HUES6 (cell line): ENCODE measurements at regions not wholly inside any gene's neighbourhood (a gene's known extent, or its start where the extent isn't known, plus 50 kb on each side); places are given as distances from the start of the nearest gene placed in this dataset.
"Not testable (repeated sequence)": the region's sequence is repeated elsewhere in the genome, so short reads cannot be mapped to it uniquely, and the experiment has no call there.

ENCODE experiments used
- H3K27ac ChIP-seq: 2 replicates; pipeline ENCODE4 v1.7.0; 2013; ENCODE audit warnings: low read depth, mild to moderate bottlenecking, low read length, inconsistent platforms
- H3K27me3 ChIP-seq: 2 replicates; pipeline ENCODE4 v1.6.1; 2013; ENCODE audit warnings: low read length; ENCODE audit not compliant: control insufficient read depth, insufficient read depth
- H3K36me3 ChIP-seq: 2 replicates; pipeline ENCODE4 v1.6.1; 2013; ENCODE audit warnings: low read length; ENCODE audit not compliant: control insufficient read depth, insufficient read depth
- H3K4me1 ChIP-seq: 2 replicates; pipeline ENCODE4 v1.6.1; 2013; ENCODE audit warnings: low read length; ENCODE audit not compliant: control insufficient read depth, insufficient read depth
- H3K4me3 ChIP-seq: 2 replicates; pipeline ENCODE4 v1.5.1; 2013; ENCODE audit warnings: low read depth, low read length
- H3K9ac ChIP-seq: one replicate; pipeline ENCODE4 v1.6.1; 2013; ENCODE audit warnings: mild to moderate bottlenecking, low read length
- H3K9me3 ChIP-seq: 2 replicates; pipeline ENCODE4 v1.6.1; 2013; ENCODE audit warnings: low read depth, low read length; ENCODE audit not compliant: control insufficient read depth, insufficient read depth

DNA sequence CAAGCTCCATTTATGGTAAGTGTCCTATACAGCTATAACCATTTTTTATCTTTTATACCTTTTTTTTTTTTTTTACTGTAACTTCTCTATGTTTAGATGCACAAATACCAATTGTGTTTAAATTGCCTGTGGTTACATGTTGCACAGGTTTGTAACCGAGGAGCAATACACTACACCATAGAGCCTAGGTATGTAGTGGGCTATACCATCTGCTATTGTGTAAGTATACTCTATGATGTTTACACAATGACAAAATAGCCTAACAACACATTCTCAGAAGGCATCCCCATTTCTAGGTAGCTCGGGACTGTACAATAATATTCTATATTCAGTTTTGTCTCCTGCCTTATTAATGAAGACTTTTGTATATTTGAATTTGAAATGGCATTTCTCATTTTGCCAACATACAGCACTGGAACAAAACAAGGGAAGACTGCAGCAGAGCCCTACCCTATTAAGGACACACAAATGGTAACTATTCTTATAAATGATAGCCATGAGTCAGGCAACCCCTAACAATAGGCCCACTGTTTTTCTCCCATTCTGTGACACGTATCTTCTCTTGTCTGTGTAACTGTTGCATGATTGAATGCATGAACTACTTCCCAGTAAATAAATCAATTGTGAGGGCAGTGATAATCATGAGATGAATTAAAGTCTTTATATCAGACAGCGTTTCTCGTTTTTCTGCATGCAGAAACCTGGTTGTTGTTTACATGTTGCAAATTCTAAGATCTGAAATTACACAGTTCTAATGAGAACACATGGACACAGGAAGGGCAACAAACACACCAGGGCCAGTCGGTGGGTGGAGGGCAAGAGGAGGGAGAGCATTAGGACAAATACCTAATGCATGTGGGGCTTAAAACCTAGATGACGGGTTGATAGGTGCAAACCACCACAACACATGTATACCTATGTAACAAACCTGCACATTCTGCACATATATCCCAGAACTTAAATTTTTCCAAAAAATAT is 173.9 kb downstream of the EPM2A start:
- H3K4me1 ChIP-seq = no peaks in the 10 kb centered on the region
- no peaks in the 10 kb centered on the region for H3K27me3 ChIP-seq
- H3K9me3 ChIP-seq = no peaks in the 10 kb centered on the region
- H3K4me3 ChIP-seq = no peak overlapping the region
- H3K9ac ChIP-seq = no peak overlapping the region
- no peaks in the 10 kb centered on the region for H3K36me3 ChIP-seq
- H3K27ac ChIP-seq = no peak overlapping the region

DNA sequence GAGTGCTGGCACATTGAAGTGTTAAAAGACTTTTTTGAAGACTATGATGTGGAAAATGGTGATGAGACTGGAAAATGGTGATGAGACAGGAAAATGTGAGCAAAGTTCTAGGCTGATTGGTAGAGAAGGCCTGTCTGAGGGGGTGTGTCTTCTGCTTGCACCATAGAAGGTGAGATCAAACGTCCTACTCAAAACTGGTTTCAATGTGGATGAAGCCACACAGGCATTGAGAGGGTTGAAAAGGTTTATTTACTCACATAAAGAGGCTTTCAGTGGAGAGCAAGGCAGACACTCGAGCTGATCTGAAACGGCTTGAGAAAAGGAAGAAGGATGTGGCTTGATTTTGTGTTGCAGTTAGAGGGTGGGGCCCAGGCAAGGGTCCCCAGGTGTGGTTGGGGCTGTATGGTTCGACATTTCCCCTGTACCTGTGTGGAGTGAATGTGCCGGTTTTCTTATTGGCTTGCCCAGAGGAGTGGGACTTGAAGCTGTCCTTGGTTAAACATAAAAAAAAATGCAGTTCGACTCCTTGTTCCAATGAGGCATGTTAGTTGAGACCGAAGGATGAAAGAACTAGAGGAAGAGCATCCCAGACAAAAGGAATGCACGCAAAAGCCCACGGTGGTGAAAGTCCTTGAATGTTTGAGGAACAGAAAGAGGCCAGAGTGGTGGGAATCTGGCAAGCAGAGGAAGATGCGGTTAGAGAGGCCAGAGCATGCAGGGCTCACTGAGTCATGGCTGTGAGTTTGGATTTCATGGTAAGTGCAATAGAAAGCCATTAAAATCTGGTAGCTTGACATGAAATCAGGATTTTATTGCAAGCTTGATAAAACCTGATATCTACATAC is 172.3 kb downstream of the EPM2A start:
- no peak overlapping the region for H3K27ac ChIP-seq
- no peaks in the 10 kb centered on the region for H3K27me3 ChIP-seq
- no peaks in the 10 kb centered on the region for H3K4me1 ChIP-seq
- no peak overlapping the region for H3K4me3 ChIP-seq
- H3K36me3 ChIP-seq = no peaks in the 10 kb centered on the region
- no peak overlapping the region for H3K9ac ChIP-seq
- no peaks in the 10 kb centered on the region for H3K9me3 ChIP-seq

DNA sequence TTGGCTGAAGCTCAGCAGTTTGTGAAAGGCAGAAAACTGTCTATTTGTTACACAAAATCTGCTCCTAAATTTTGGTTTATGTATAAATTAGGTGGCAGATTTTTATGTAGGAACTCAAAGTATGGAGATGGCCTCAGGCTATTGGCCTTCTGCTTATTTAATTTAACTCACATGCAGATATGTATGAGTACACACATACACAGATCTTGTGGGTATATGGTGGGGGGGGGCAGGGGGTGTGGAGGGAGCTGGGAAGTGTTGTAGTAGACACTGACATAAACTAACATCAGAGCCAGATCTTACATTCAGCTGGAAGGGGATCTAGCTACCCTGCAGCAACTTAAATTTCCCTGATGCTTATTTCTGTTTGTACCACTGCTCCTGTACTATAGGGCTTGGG is 170.8 kb downstream of the EPM2A start:
- Histone ChIP-seq H3K9me3 (no peaks in the 10 kb centered on the region), H3K27ac (no peak overlapping the region), H3K27me3 (no peaks in the 10 kb centered on the region), H3K36me3 (no peaks in the 10 kb centered on the region), H3K4me1 (no peaks in the 10 kb centered on the region), H3K9ac (no peak overlapping the region), H3K4me3 (no peak overlapping the region)

DNA sequence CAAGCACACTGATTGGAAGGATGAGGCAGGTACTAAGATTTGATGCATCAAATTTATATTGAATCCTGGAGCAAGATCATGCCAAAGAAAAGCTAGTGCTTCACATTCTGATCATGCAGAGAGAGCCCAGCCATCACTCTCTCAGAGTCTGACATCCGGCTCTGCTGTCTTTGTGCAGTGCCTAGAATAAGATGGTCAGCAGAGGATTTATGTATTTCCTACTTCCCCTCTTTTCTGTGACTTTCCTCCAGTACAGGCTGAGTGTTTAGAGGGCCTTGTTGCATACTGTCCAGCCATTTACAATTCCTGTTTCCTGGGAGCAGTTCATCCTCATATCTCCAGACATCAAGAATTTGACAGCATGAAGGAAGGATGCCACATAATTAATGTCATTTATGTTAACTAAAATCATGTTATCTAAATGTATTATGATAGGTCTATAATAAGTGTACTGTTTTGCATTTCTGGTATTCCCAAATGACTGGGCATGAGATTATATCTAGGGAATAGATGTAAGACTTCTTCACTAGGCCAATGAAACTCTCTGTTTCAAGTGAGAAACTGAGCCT is 167.6 kb downstream of the EPM2A start:
- Histone ChIP-seq H3K27ac (no peak overlapping the region), H3K9me3 (no peaks in the 10 kb centered on the region), H3K27me3 (no peaks in the 10 kb centered on the region), H3K4me1 (no peaks in the 10 kb centered on the region), H3K36me3 (no peaks in the 10 kb centered on the region), H3K9ac (no peak overlapping the region), H3K4me3 (no peak overlapping the region)

DNA sequence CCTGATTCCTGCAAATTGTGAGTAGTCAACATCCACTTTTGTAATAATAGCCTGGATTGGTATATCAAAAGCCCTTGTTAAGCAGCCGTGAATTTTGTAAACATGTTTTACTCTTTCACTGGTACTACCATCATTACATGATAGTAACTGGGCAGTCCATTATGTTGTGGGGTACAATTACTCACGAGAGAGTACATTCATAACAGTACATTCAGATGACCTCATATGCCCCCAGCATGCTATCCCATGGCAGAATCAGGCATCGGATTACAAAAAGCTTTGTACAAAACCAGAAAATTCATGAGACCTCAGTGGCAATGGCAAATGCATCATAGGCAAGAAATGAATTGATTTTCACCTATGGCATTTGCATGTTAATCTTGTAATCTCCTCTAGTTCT is 166.2 kb downstream of the EPM2A start:
- H3K4me3 ChIP-seq = no peak overlapping the region
- no peak overlapping the region for H3K9ac ChIP-seq
- H3K36me3 ChIP-seq = no peaks in the 10 kb centered on the region
- peaks cover 5% of the 10 kb centered on the region; the same call in 1 of the 2 replicates for H3K9me3 ChIP-seq
- H3K27ac ChIP-seq = no peak overlapping the region
- no peaks in the 10 kb centered on the region for H3K27me3 ChIP-seq
- H3K4me1 ChIP-seq = no peaks in the 10 kb centered on the region

DNA sequence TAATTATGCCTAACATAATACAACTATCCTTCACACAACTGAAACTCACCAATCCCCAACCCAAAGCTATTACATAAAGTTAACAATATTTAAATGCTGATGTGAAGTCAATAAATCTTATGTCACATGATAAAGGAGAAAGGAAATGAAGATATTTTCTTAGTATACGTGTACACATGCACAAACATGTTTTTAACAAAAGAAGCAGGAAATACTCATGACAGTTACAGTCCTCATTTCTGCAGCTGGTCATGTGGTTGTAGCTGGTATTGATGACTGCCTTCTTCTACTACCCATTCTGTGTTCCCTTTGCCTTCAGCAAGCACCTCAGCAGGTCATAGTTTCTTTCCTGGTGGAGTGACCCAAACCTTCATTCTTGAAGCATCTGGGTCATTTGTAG is 165.0 kb downstream of the EPM2A start:
- H3K27me3 ChIP-seq, H3K36me3 ChIP-seq, H3K4me1 ChIP-seq, H3K9ac ChIP-seq, H3K27ac ChIP-seq, H3K4me3 ChIP-seq: not testable (repeated sequence)
- peaks cover 16% of the 10 kb centered on the region for H3K9me3 ChIP-seq

DNA sequence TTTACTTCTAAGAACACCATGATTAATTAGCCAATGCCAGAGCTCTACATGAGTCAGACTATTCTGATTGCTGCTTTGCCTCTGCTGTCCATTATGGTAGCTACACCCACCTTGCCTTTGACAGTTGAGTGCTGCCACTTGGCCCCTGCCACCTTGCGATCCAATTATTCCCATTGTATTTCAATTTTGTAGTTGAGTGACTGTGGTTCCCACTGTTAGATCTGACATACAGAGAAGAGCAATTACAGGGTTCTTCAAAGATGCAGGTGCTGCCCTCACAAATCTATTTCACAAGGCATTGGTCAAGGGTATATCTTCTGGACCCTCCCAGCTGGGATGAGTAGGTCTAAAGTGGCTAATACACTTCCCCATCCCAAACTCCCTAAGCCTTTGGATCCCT is 161.1 kb downstream of the EPM2A start:
- not testable (repeated sequence) for H3K27me3 ChIP-seq, H3K4me3 ChIP-seq, H3K4me1 ChIP-seq, H3K27ac ChIP-seq, H3K9ac ChIP-seq, H3K36me3 ChIP-seq
- H3K9me3 ChIP-seq = peaks cover 22% of the 10 kb centered on the region
